Mesenchymal stem cell (in vitro differentiated cells and primary cell): ENCODE measurements at regions not wholly inside any gene's neighbourhood (a gene's known extent, or its start where the extent isn't known, plus 50 kb on each side); places are given as distances from the start of the nearest gene placed in this dataset.

ENCODE experiments used
- DNase-seq: peaks from one replicate; pipeline ENCODE4 v3.0.0-alpha.2; 2013
- H2AFZ ChIP-seq: one replicate; pipeline ENCODE4 v1.6.1; 2013; ENCODE audit warnings: low read depth, mild to moderate bottlenecking, control low read depth, inconsistent platforms, low read length, moderate library complexity
- H2AK5ac ChIP-seq: 2 replicates; pipeline ENCODE4 v1.6.1; 2013; ENCODE audit warnings: low read length, moderate library complexity, mild to moderate bottlenecking, inconsistent platforms; ENCODE audit not compliant: severe bottlenecking
- H2BK120ac ChIP-seq: one replicate; pipeline ENCODE4 v1.6.1; 2013; ENCODE audit warnings: low read depth, mild to moderate bottlenecking, inconsistent platforms, low read length, moderate library complexity
- H2BK12ac ChIP-seq, 2 experiments: one replicate each; pipeline ENCODE4 v1.6.1; 2013; ENCODE audit warnings: inconsistent platforms in 2 of 2, low read length in 2 of 2, mild to moderate bottlenecking in 2 of 2, moderate library complexity in 2 of 2, control low read depth in 1 of 2
- H2BK15ac ChIP-seq: one replicate; pipeline ENCODE4 v1.6.1; 2013; ENCODE audit warnings: mild to moderate bottlenecking, low read depth, inconsistent platforms; ENCODE audit not compliant: poor library complexity, severe bottlenecking
- H2BK5ac ChIP-seq: 2 replicates; pipeline ENCODE4 v1.6.1; 2013; ENCODE audit warnings: low read depth, mild to moderate bottlenecking, low read length, control low read depth, inconsistent platforms; ENCODE audit not compliant: poor library complexity, severe bottlenecking
- H3K14ac ChIP-seq, 2 experiments: one replicate each; pipeline ENCODE4 v1.6.1; 2013; ENCODE audit warnings: inconsistent platforms in 2 of 2, low read length in 2 of 2, control low read depth in 1 of 2, mild to moderate bottlenecking in 1 of 2, moderate library complexity in 1 of 2
- H3K18ac ChIP-seq, 2 experiments: one replicate each; pipeline ENCODE4 v1.6.1; 2013; ENCODE audit warnings: inconsistent platforms in 2 of 2, low read length in 2 of 2, control low read depth in 1 of 2, low read depth in 1 of 2, mild to moderate bottlenecking in 1 of 2
- H3K23ac ChIP-seq, 2 experiments: one replicate each; pipeline ENCODE4 v1.6.1; 2013; ENCODE audit warnings: inconsistent platforms in 2 of 2, low read length in 2 of 2, mild to moderate bottlenecking in 2 of 2, moderate library complexity in 2 of 2, control low read depth in 1 of 2
- H3K27ac ChIP-seq: 2 replicates; pipeline ENCODE4 v1.5.1; 2013; ENCODE audit warnings: mild to moderate bottlenecking, moderate library complexity, low read length, control low read depth, inconsistent platforms; ENCODE audit not compliant: poor library complexity, severe bottlenecking
- H3K27me3 ChIP-seq, 2 experiments: 2 replicates each; pipeline versions ENCODE4 v1.6.1 to v1.7.0; 2013; ENCODE audit warnings: low read length in 2 of 2, mild to moderate bottlenecking in 2 of 2, moderate library complexity in 2 of 2, control low read depth in 1 of 2, inconsistent platforms in 1 of 2; ENCODE audit not compliant: control insufficient read depth in 1 of 2, insufficient read depth in 1 of 2
- H3K36me3 ChIP-seq, 2 experiments: 2 replicates each; pipeline versions ENCODE4 v1.6.1 to v1.7.0; 2013; ENCODE audit warnings: low read length in 2 of 2, control low read depth in 1 of 2, inconsistent platforms in 1 of 2, low read depth in 1 of 2, mild to moderate bottlenecking in 1 of 2; ENCODE audit not compliant: insufficient read depth in 2 of 2, control insufficient read depth in 1 of 2
- H3K4ac ChIP-seq, 2 experiments: one replicate each; pipeline ENCODE4 v1.6.1; 2013; ENCODE audit warnings: inconsistent platforms in 2 of 2, low read length in 2 of 2, mild to moderate bottlenecking in 2 of 2, moderate library complexity in 2 of 2, control low read depth in 1 of 2, low read depth in 1 of 2
- H3K4me1 ChIP-seq: 2 replicates; pipeline ENCODE4 v1.6.1; 2013; ENCODE audit warnings: low read depth, low read length, control low read depth; ENCODE audit not compliant: control insufficient read depth, insufficient read depth
- H3K4me2 ChIP-seq: 2 replicates; pipeline ENCODE4 v1.6.1; 2013; ENCODE audit warnings: low read length, mild to moderate bottlenecking, inconsistent platforms; ENCODE audit not compliant: poor library complexity, severe bottlenecking
- H3K4me3 ChIP-seq, 2 experiments: 2 replicates each; pipeline versions ENCODE4 v1.5.1 to v1.7.0; 2013; ENCODE audit warnings: low read length in 2 of 2, mild to moderate bottlenecking in 2 of 2, control low read depth in 1 of 2, low read depth in 1 of 2; ENCODE audit not compliant: insufficient read depth in 1 of 2
- H3K79me1 ChIP-seq: replicated peaks from 2 replicates; pipeline ENCODE4 v1.6.1; 2013; ENCODE audit warnings: mild to moderate bottlenecking, control low read depth, low read length, inconsistent platforms; ENCODE audit not compliant: poor library complexity, severe bottlenecking
- H3K9ac ChIP-seq: 2 replicates; pipeline ENCODE4 v1.7.0; 2013; ENCODE audit warnings: mild to moderate bottlenecking, low read length, moderate library complexity
- H3K9me3 ChIP-seq: 2 replicates; pipeline ENCODE4 v1.7.0; 2013; ENCODE audit warnings: mild to moderate bottlenecking, low read length; ENCODE audit not compliant: control insufficient read depth
- H4K8ac ChIP-seq: one replicate; pipeline ENCODE4 v1.6.1; 2013; ENCODE audit warnings: inconsistent platforms, mild to moderate bottlenecking, low read length, moderate library complexity
- H4K91ac ChIP-seq: one replicate; pipeline ENCODE4 v1.6.1; 2013; ENCODE audit warnings: mild to moderate bottlenecking, low read length, inconsistent platforms
- WGBS: methylation state at CpG from one replicate; pipeline ENCODE4 v1.1.7; 2013; ENCODE audit warnings: mixed read lengths; 5-methylcytosine and 5-hydroxymethylcytosine counted together

DNA sequence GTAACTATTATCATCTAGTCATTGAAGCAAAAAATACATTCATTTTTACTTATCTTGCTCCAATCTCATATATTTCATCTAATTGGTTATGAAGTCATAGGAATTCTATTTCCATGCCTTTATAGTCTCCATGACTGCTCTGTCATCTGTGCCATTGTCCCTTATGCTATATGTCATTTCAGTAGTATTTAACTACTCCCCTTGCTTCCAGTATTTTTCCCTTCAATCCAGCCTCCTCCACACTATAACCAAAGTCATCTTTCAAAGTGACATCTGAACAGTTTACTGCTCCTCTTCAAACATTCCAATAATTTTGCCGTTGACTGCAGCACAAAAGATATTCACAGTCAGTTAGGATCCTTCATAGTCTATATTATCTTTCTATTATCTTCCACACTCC lies 216.6 kb upstream of the HS3ST5 start:
- H3K9ac ChIP-seq: no peak overlapping the region
- no peak overlapping the region for H3K14ac ChIP-seq
- H4K91ac ChIP-seq: no peak overlapping the region
- no peak overlapping the region for H3K23ac ChIP-seq
- H2AK5ac ChIP-seq: no peak overlapping the region
- H2BK5ac ChIP-seq: no peak overlapping the region
- no peaks in the 10 kb centered on the region for H3K36me3 ChIP-seq
- H3K27me3 ChIP-seq: no peaks in the 10 kb centered on the region
- H3K18ac ChIP-seq: no peak overlapping the region
- no peak overlapping the region for H3K4me3 ChIP-seq
- H4K8ac ChIP-seq: no peak overlapping the region
- H3K27ac ChIP-seq: no peak overlapping the region
- no peak for DNase-seq
- H2AFZ ChIP-seq: no peak overlapping the region
- H3K4me1 ChIP-seq: no peaks in the 10 kb centered on the region
- no peaks in the 10 kb centered on the region for H3K79me1 ChIP-seq
- no peak overlapping the region for H3K4me2 ChIP-seq
- H3K4ac ChIP-seq: no peak overlapping the region
- 64% methylated on average over 1 of the region's 1 CpG for WGBS
- H3K9me3 ChIP-seq: peaks cover 6% of the 10 kb centered on the region
- H2BK15ac ChIP-seq: no peak overlapping the region
- no peak overlapping the region for H2BK120ac ChIP-seq
- H2BK12ac ChIP-seq: no peak overlapping the region

DNA sequence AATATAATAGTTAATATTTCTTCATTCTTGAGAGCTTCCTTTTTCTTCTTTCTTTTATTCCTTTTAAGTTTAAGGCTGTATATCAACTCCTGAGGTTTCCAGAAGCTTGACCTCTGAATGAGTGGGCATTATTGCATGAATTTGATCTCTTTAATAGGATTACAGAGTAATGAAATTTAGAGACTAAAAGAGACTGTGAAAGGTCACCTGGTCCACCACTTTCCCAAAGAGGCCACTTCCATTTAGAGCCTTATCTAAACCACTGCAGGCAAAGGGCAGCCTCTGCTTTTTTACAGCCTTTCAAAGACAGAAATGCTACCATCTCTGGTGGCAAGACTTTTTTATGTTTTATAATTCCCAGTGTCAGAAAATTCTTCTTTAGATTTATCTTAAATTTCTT lies 215.3 kb upstream of the HS3ST5 start:
- no peak overlapping the region for H2AK5ac ChIP-seq
- no peak overlapping the region for H2BK5ac ChIP-seq
- H4K91ac ChIP-seq: no peak overlapping the region
- no peaks in the 10 kb centered on the region for H3K4me1 ChIP-seq
- H2BK120ac ChIP-seq: no peak overlapping the region
- no peak overlapping the region for H2BK15ac ChIP-seq
- H4K8ac ChIP-seq: no peak overlapping the region
- H3K36me3 ChIP-seq: no peaks in the 10 kb centered on the region
- no peak overlapping the region for H3K4me2 ChIP-seq
- H3K27me3 ChIP-seq: no peaks in the 10 kb centered on the region
- no peak overlapping the region for H2BK12ac ChIP-seq
- no peak overlapping the region for H3K14ac ChIP-seq
- H3K27ac ChIP-seq: no peak overlapping the region
- no peak overlapping the region for H3K23ac ChIP-seq
- H3K4me3 ChIP-seq: no peak overlapping the region
- H3K4ac ChIP-seq: no peak overlapping the region
- no peaks in the 10 kb centered on the region for H3K79me1 ChIP-seq
- H2AFZ ChIP-seq: no peak overlapping the region
- H3K18ac ChIP-seq: no peak overlapping the region
- no peak for DNase-seq
- peaks cover 2% of the 10 kb centered on the region for H3K9me3 ChIP-seq
- no peak overlapping the region for H3K9ac ChIP-seq

DNA sequence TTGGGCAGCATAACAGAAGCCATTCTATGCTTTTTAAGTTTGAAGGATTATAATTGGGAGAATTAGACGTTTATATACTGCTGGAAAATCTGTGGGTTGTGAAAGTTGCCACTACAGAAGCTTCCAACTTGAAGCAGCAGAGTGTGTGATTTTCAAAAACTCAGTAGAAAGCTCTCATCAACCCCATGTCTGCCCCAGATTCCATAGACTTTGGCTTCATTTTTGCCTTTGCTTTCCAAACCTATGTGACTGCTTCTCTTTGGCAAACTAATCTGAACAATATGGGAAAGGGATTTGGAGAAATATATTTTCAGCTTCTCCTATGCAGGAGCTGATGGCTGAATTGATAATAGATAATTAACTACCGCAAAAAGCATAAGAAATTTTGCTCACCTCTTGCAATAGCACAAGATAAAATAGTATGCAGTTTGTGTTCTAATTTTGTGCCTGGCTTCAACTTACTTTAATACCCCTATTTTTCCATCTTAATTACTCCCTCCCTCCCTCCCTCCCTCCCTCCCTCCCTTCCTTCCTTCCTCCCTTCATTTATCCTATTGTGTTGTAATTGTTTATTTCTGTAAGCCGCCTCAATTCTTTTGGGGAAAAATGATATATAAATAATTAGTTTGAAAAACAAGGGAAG lies 214.1 kb upstream of the HS3ST5 start:
- no peak overlapping the region for H2BK120ac ChIP-seq
- H2AFZ ChIP-seq: no peak overlapping the region
- H3K4me2 ChIP-seq: no peak overlapping the region
- H3K18ac ChIP-seq: no peak overlapping the region
- no peak overlapping the region for H3K27ac ChIP-seq
- no peaks in the 10 kb centered on the region for H3K79me1 ChIP-seq
- WGBS: 20% methylated on average over 1 of the region's 3 CpGs
- no peak for DNase-seq
- no peaks in the 10 kb centered on the region for H3K36me3 ChIP-seq
- no peak overlapping the region for H4K8ac ChIP-seq
- no peak overlapping the region for H3K4me3 ChIP-seq
- H3K9me3 ChIP-seq: peaks cover 7% of the 10 kb centered on the region
- H2AK5ac ChIP-seq: no peak overlapping the region
- no peaks in the 10 kb centered on the region for H3K4me1 ChIP-seq
- H2BK12ac ChIP-seq: no peak overlapping the region
- H2BK15ac ChIP-seq: no peak overlapping the region
- H4K91ac ChIP-seq: no peak overlapping the region
- no peak overlapping the region for H3K4ac ChIP-seq
- no peak overlapping the region for H3K23ac ChIP-seq
- H2BK5ac ChIP-seq: no peak overlapping the region
- H3K27me3 ChIP-seq: no peaks in the 10 kb centered on the region
- no peak overlapping the region for H3K9ac ChIP-seq
- no peak overlapping the region for H3K14ac ChIP-seq

DNA sequence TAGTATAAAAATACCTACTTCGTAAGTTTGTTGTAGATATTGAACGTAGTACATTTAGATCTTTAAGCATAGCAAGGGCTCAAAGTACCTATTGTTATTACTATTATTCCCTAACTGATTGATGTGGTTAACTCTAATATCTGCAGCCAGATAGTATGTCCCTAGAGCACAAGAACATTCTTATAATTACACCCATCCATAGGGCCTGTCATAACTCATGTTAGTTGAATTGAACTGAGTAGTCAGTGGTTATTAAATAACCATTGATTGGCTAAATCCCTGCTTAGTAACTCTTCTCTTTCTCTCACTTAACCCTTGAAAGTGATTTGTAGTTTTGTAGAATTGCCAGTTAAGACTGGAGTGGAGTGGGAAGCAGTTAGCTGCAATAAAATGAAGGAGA lies 207.5 kb upstream of the HS3ST5 start:
- Histone ChIP-seq H2BK5ac (no peak overlapping the region), H3K4me3 (no peak overlapping the region), H2BK15ac (no peak overlapping the region), H2AK5ac (no peak overlapping the region), H3K36me3 (no peaks in the 10 kb centered on the region), H3K27ac (no peak overlapping the region), H2BK120ac (no peak overlapping the region), H4K91ac (no peak overlapping the region), H3K27me3 (no peaks in the 10 kb centered on the region), H3K4ac (no peak overlapping the region), H3K14ac (no peak overlapping the region), H3K18ac (no peak overlapping the region), H3K4me1 (no peaks in the 10 kb centered on the region), H3K4me2 (no peak overlapping the region), H2AFZ (no peak overlapping the region), H2BK12ac (no peak overlapping the region), H3K79me1 (no peaks in the 10 kb centered on the region), H3K9me3 (peaks cover 7% of the 10 kb centered on the region), H3K9ac (no peak overlapping the region), H4K8ac (no peak overlapping the region), H3K23ac (no peak overlapping the region)
- no peak for DNase-seq
- WGBS: no CpG with 5 or more reads among the region's 2 CpGs
